GM21723 (cell line): ENCODE measurements at regions not wholly inside any gene's neighbourhood (a gene's known extent, or its start where the extent isn't known, plus 50 kb on each side); places are given as distances from the start of the nearest gene placed in this dataset.

ENCODE experiments used
- ATAC-seq: cut with Tn5 transposase; IDR thresholded peaks from one replicate; pipeline ENCODE4 v1.9.1; 2021; ENCODE audit warnings: mild to moderate bottlenecking, moderate library complexity; ENCODE audit not compliant: unreplicated experiment

DNA sequence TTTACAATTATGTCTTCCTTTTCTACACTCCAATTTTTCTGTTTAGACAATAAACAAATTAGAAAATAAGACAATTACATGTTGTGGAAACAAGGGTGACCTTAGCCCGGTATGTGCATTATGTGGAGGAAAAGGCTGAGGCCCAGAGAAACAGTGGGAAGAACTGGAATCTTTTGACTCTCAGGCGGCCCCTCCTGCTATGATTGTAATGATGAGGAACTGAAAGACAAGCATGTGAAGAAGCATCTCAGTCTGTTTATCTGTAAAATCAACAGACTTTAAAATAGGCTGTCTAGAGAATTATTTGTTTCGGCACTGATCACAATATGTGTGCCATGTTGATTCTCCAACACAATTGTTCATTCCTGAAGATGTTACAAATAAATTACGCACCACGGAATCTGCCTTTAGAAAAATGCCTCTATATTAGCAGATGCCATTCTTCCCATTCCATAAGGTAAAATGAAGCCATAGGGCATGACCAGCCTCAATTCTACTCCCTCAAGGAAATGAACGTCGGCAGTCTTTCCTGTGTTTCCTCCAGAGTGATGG is 1201.6 kb upstream of the CITED2 start:
- ATAC-seq = no peak

DNA sequence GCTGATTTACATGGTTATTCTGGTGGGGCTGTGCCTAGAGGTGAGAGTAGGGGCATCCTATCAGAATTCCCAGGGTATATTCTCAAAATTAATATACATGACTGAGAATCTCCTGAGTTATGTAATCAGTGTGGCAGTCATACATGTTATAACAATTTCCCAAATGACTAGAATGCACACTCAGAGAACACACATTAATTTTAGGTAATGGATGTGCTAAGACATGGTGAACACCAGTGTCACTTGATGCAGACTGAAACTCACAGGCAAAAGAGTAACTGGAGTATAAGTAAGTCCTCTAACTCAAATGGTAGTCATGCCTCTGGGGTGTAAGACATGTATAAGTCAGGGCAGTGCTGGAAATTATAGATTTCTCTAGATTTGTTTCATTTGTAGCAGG is 1198.4 kb upstream of the CITED2 start:
- no peak for ATAC-seq

GRCh38 chr6:140572129-140572528 is 1197.7 kb upstream of the CITED2 start:
- ATAC-seq = no peak

- no peak for ATAC-seq
Measured at GRCh38 chr6:140571145-140571544, 1196.7 kb upstream of the CITED2 start.

GRCh38 chr6:140567466-140567865 is 1193.0 kb upstream of the CITED2 start:
- no peak for ATAC-seq

GRCh38 chr6:140566781-140567277 is 1192.4 kb upstream of the CITED2 start:
- no peak for ATAC-seq

GRCh38 chr6:140563728-140564127 is 1189.3 kb upstream of the CITED2 start:
- no peak for ATAC-seq

DNA sequence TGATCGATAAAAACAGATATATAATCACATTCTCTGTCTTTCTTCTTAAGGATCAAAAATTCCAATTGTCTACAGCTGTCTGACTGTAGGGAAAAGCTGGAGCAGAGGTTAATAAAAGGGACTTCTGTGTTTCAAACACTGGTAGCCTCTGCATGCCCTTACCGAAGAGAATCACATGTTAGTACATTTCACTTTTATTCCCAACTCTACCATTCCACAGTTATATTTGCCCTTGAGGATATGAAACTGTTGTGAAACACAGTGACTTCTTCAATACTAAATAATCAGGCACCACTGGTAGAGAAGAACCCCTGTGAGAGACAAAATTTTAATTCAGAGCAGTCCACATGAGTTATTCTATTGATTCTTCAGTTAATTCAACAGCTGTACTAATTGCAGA is 1187.3 kb upstream of the CITED2 start:
- no peak for ATAC-seq

- ATAC-seq = no peak
Measured at GRCh38 chr6:140560671-140561070, 1186.2 kb upstream of the CITED2 start.

- ATAC-seq = no peak
Measured at GRCh38 chr6:140559458-140559857, 1185.0 kb upstream of the CITED2 start.

DNA sequence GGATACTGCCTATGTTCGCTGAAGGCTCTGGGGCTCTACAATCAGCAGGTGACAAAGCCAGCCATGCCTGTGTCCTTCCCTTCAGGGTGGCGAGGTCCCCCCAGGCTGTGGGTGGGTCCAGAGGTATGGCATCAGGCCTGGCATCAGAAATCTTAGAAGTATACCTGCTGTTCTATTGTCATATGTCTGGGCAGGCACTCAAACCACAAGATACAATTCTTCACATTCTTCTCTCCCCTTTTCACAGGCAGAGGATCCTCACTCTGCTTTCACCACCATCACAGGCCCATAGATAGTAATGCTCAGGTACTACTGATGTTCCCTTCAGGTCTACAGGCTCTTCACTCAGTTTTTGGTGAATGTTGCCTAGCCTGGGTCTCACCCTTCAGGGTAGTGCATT is 1180.0 kb upstream of the CITED2 start:
- no peak for ATAC-seq

DNA sequence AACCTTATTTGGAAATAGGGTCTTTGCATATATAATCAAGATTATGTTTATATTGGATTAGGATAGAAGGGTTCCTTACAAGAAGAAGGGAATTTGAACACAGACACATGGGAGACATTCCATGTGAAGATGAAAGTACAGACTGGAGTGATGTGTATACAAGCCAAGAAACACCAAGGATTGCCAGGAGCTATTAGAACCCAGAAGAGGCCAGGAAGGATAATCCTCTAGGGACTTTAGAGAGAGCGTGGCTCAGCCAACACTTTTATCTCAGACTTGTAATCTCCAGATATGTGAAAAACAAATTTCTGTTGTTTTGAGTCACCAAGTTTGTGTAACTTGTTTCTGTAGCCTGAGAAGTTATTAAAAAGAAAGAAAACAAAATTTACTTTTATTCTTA is 1173.9 kb upstream of the CITED2 start:
- no peak for ATAC-seq

- no peak for ATAC-seq
Measured at GRCh38 chr6:140546640-140547039, 1172.2 kb upstream of the CITED2 start.

DNA sequence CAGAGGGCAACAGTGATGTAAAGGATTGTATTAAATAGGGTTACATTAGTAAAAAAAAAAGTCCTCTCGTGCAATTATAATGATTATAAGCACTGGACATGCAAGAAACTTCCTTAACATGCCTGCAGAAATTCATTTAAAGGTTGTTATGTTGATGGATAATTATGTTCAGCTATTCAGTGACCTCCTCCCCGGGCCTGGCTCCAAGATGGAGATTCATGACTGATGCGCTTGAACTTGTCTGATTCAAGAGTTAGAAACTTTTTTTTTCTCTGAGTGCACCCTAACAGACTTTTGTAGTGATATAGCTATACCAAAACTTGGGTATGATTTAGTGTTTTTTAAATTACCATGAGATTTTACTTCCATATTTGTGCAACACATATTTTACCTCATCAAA is 1170.0 kb upstream of the CITED2 start:
- ATAC-seq = no peak

DNA sequence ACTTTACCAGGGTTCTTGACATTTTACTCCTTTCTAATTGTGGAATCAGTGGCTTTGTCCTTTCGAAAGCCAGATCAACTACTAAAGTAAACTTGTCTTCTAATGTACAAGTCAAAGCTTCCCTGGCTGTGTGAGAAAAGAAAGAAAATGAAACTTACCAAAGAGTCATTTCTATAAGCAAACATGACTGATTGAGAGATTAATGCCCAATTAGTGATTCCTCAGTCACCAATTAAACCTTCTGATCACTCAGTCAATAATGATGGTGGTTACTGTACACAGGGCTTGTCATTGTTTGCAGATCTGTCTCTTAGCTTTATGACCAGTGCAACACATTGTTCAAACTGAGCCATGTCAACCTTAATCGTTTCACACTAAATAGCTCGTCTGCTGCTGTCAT is 1168.4 kb upstream of the CITED2 start:
- no peak for ATAC-seq

GRCh38 chr6:140541288-140541687 is 1166.8 kb upstream of the CITED2 start:
- ATAC-seq = no peak

GRCh38 chr6:140540743-140541142 is 1166.3 kb upstream of the CITED2 start:
- no peak for ATAC-seq

DNA sequence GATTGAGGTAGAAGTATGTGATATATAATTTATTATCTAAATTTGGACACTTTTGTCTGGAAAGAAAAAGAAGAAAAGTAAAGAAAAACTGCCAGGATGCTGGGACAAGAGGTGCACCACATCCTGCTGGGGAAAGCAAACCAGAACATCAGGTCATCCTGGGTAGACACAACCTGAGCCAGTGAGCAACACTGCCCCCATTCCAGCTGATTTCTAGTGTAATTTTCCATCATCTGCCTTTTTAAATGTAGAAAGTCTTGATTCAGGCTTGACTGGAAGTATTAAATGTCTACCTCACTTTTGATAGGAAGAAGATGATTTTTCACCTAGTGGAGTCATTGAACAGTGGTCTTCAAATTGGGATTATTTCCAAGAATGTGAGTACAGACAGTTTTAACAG is 1164.5 kb upstream of the CITED2 start:
- ATAC-seq = no peak

- ATAC-seq = no peak
Measured at GRCh38 chr6:140537834-140538705, 1163.6 kb upstream of the CITED2 start.

- no peak for ATAC-seq
Measured at GRCh38 chr6:140537211-140537610, 1162.8 kb upstream of the CITED2 start.

GRCh38 chr6:140535511-140535910 is 1161.1 kb upstream of the CITED2 start:
- ATAC-seq = no peak

- ATAC-seq = no peak
Measured at GRCh38 chr6:140533526-140533925, 1159.1 kb upstream of the CITED2 start.
